HG03196 (cell line): ENCODE measurements at regions not wholly inside any gene's neighbourhood (a gene's known extent, or its start where the extent isn't known, plus 50 kb on each side); places are given as distances from the start of the nearest gene placed in this dataset.
"Not testable (repeated sequence)": the region's sequence is repeated elsewhere in the genome, so short reads cannot be mapped to it uniquely, and the experiment has no call there.

Experiments
- ATAC-seq: cut with Tn5 transposase; IDR thresholded peaks from one replicate; pipeline ENCODE4 v1.9.1; 2021; ENCODE audit not compliant: unreplicated experiment

DNA sequence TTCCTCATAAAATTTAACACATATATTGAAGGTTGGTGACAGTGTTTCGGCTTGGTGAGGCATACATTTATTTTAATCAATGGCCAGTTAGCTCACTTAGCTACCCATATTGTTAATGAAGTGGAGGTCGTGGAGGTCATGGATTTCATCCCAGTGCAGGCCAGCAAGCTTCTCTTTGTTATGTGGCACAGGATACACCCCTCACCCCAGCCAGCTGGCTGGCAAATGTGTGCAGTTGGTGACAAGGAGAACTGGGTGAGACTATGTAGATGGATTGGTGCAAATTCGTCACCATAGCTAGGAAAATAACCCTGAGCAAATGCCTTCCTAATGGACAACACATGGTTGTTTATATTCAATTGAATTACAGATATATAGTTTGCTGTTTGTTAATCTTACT is 50.5 kb upstream of the FOXP2 start:
- no peak for ATAC-seq

DNA sequence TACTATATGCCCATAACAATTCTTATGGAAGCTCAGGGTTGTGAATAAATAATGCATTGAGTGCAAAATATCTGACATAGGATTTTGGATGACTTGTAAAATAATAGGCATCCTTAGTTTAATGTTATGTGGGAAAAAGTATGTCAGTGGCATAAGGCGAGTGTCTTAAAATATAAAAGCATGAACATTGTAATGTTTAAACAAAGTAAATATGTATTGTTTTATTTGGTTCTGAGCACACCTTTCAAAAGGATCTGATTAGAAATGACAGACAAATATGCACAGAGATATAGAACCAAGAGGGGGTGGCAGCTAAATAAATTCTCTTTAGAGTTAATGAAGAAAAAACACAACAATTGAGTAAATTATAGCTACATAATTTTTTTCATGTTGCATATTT is 51.3 kb upstream of the FOXP2 start:
- ATAC-seq, result no peak

DNA sequence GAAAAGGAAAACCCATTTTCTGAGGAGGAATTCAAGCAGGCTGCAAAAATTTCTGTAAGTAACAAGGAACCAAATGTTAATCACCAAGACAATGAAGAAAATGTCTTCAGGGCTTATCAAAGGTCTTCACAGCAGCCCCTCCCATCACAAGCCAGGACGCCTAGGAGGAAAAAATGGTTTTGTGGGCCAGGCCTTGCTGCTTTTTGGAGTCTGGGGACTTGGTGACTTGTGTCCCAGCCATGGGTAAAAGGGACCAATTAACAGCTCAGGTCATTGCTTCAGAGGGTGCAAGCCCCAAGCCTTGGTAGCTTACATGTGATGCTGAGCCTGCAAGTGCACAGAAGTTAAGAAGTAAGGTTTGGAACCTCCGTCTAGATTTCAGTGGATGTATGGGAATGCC is 55.7 kb upstream of the FOXP2 start:
- ATAC-seq, result no peak

DNA sequence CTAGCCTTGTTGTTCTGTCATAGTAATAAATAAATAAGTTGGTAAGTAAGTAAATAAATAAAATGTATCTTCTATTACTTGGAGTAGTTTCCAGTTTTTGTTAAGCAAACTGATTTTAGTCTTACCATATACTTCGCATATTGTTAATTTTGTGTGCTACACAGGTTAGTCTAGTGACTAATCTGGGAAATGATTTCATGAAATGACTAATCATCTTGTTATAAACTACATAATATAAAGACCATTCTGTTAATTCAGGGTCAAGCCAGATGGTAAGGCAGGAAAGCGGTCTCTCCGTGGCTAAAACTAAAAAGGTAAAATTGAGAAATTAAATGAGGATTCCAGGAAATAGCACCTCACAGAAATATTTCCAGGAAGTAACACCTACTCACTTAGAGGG is 58.5 kb upstream of the FOXP2 start:
- no peak for ATAC-seq

DNA sequence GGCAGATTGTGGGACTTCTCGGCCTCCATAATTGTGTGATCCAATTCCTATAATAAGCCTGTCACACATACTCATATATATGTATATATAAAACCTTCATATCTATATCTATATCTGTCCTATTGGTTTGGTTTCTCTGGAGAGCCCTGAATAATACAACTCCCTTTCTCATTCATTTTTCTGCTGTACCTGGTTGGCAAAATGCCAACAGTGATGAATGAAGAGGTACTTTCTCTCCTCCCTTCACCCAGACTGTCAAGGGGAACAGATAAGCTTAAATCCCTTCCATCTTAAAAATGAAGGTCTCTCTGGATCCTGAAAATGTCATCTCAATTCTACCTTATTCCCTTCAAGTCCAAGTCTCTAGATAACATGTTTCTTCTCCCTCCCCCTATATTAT is 60.3 kb upstream of the FOXP2 start:
- no peak for ATAC-seq

DNA sequence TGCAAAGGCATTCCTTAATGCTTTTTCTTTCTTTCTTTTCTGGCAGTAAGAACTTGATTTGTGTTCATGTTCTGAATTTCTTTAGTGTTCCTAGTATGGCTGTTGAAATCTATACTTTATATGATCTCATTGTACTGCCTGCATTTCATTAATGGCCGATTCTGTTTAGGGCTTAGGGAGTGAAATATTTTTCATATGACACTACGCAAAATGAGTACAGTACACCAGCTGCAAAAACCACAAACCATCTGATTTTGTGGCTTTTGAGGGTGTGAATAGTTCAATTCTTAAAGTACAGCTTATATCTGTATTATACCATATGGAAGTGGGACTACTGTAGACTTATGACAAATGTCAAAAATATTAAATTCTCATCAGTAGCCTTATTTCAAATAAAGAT is 69.1 kb upstream of the FOXP2 start:
- ATAC-seq, result no peak

DNA sequence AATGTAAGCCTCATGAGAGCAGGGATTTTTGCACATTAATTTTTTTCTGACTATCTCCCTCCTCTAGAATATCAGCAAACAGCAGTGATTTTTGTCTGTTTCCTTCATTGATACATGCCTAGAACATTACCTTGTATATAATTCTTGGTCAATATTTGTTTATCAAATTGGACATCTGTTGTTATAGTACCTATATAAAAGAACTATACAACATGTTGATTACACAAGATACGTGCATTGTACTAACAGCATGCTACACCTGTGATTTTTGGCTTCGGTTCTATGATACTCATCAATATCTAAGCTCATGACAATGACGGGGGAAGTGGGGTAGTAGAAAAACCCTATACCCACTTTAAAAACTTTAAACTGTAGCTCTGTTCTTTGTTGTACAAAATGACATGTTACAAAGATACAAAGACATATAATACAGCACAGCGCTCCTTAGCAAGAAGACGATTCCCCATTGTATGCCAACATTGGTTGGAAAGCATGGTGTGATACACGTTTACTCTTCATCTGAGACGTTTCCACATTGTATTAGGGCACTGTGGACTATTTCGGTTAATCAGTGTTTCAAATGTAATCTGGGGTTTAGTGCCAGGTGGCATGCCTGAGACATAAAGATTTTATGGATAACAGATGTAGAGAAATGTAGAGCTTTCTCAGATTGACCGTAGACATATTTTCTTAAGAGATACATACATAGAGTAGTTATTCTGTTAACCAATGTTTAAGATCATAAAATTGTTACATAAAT is 70.5 kb upstream of the FOXP2 start:
- ATAC-seq, result no peak

DNA sequence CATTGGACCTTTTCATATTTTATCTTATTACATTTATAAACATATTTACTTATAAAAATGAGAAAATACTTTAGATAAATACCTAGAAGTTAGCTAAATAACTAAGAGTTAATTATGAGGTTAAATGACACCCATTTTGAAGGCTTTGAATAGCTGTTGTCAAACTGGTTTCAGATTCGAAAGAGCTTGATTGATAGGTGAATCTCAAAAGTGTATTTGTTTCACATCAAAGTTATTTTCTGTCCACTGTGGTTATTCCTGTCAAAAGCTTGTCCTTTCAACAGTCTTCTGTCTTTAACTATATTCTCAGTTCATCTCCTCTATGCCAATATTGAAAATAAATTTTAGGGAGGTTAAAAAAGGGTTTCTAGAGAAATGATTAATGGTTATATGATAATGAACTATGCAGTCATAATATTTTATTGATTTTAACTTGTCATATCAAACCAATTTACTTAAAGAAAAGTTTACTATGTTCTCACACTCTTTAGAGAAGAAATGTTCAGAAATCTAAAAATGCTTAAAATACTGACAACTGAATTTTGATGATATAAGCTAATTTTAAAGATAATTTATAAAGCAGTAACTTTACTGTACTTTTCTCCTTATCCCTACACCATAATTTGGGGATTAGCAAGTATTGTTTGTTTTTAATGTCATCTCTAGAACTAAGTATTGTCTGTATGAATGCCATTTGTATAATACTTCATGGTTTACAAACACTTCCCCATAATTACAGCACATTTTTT is 72.0 kb upstream of the FOXP2 start:
- ATAC-seq, result no peak

DNA sequence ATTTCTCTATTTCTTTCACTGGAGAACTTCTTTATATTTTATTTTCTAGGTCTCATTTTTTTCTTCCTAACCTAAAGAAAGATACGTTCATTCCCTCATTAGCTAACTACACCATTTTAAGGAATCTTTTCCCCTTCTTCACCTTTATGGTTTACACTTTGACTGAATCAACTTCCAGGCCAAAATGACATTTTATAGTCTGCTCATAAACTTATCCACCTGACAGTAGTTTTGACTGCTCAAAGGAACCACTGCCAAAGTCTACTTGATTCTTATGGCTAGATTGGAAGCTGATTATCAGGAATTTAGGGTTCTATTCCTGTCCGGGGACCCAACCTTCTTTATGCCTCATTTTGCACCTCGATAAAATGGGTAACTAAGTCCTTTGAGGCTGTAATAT is 73.0 kb upstream of the FOXP2 start:
- ATAC-seq, result no peak

DNA sequence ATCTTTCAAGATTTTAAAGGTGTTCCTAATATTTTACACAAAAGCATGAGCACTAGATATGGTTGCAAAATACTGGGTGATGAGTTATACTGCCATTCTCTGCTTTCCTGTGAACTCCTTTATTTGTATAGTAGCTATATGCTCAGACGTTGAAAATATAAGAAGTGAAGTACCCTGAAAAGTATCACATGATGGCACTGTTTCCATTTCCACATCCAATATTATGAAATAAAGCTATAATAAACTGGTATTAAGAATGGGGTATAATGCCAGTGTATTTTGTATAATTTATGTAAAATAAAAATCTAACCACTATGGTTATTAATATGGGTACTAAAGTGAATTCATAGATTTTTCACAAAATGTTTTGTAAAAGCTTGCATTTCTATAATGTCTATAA is 79.6 kb upstream of the FOXP2 start:
- ATAC-seq, result no peak

DNA sequence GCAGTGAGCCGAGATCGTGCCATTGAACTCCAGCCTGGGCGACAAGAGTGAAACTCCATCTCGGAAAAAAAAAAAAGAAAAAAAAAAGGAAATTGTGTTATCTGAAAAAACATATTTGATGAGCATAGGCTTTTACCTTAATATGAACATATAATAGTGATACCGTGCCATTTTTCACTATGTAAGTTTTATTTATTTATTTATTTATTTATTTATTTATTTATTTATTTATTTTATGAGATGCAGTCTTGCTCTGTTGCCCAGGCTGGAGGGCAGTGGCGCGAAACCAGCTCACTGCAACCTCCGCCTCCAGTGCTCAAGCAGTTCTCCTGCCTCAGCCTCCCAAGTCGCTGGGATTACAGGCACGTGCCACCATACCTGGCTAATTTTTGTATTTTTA is 85.2 kb upstream of the FOXP2 start:
- ATAC-seq, result not testable (repeated sequence)

DNA sequence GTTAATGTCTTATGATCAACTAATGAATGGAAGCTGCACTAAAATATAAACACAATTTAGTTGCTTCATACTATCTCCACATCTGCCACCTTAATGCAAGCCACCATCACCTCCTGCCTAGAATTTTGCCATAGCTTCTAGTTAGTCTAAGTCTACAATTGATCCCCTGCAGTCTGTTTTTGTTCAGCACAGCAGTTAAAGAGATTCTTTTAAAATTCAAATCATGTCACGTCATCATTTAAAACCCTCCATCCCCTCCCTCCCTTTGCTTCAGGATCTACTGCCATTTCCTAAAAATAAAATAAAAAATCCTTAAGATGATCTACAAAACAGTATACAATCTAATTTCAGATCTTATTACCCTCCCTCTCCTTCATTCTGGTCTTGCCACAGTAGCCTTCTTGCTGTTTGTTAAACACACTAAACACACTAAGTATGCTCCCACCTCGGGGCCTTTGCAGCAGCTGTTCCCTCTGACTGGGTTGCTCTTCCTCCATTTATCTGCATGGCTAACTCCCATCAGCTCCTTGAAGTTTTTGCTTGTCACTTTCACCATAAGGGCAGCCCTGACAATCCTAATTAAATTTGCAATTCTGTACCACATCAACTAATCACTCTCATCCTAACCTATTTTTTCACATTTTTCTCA is 97.0 kb upstream of the FOXP2 start:
- no peak for ATAC-seq

DNA sequence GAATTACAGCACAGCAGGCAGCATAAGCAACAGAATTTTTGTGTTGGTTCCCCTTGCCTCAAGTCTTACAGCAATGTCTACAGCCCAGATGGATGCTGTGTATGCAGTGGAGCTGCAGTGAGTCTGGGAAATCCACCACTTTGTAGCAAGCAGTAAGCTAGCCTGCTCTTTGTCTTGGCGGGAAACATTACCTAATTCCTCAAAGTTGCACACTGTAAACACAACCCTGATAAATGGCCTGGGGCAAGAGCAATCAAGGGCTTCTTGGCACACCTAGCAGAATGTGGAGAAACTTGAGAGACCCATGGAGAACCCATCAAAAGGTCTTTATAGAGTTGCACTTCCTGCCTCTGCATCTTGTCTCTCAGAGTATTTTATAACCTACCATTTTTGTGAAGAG is 102.0 kb upstream of the FOXP2 start:
- no peak for ATAC-seq

DNA sequence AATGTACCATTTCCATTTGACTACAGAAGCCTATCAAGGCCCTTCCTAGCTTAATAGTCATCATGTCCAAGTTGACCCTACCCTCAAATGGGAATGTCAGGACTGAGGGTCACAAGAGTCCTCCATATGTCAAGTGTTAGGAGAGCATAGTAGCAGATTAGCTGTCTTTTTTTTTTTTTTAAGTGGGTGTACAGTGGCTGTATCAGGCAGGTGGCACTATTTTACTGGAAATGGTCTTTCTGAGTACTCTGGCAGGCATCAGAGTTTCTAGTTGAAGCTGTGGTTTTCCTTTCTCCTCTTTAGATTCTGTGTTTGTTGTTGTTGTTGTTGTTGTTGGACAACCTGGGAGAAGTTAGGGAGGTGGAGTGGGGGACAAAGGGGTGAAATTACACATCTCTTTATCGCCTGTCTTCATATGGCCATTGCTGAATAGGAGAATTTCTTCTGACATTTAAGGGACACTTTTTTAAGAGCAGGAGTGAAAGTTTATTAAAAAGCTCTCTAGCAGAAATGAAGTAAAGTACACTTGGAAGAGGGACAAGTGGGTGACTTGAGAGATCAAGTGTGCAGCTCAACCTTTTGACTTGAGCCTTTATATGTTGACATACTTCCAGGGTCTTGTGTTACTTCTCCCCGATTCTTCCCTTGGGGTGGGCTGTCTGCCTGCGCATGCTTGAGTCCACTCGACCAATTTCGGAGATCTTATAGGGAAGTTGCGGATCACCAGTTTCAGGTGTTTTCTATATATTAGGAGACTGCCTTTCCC is 104.1 kb upstream of the FOXP2 start:
- ATAC-seq, result no peak

DNA sequence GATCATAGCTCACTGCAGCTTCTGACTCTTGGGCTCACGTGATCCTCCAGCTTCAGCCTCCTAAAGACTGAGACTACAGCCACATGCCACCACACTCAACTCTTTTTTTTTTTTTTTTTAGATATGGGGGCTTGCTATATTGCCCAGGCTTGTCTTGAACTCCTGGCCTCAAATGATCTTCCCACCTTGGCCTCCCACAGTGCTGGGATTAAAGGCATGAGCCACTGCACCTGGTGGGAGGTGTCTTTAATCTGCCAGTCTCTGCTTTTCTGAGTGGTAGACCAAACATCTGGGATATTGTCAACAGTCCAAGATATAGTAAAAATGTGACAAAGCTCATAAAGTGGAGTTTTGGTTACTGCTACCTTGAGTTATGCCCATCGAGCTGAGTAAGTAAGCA is 104.9 kb upstream of the FOXP2 start:
- ATAC-seq, result no peak

DNA sequence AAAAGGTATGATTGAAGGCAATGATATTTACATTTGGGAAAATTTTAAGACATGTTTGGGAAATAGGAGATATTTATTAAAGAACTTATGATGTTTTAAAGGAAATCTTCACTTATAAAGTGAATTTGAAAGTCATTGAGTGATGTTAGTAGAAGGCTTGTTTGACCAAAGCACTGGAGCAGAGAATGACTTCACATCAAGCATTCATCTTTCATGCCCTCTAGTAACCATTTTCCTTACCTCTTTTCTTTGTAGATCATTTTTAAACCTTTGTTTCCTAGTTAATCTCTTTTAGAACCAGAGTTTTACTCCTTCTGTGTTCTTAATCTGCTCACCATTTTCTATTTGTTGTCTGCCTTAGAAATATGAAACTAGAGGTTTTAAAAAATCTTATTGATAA is 111.3 kb upstream of the FOXP2 start:
- no peak for ATAC-seq

DNA sequence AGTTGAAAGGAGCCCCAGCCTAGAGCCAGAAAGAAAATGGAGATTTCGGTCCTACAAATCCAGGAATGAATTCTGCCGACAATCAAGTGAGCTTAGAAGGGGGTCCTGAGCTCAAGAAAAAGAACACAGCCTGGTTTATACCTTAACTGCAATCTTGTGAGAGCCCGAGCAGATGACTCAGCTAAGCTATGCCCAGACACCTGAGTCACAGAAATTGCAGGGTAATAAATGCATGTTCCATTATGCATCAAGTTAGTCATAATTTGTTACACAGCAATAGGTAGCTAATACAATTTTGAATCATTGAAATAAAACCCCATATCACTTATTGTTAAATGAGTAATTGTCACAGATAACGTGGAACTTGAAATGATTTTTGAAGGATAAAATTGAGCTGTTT is 111.8 kb upstream of the FOXP2 start:
- ATAC-seq, result no peak

DNA sequence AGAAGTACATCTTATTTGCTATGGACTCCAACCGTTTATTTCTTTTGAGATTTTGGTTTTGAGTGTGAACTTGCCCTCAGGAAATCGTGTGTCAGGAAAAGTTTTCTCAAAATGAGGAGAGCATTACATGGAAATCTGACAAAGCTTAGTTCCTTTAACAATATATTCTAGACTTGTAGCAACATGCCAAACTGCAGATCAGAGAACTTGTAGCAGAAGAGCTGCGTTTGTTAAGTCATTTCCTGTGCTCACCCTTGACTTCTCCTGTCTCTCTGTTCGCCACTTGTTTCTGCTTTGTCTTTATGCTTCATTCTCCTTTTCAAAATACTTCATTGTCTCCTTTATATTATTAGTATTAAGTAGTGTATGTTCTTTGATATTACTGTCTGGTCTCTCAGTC is 116.6 kb upstream of the FOXP2 start:
- ATAC-seq, result no peak

DNA sequence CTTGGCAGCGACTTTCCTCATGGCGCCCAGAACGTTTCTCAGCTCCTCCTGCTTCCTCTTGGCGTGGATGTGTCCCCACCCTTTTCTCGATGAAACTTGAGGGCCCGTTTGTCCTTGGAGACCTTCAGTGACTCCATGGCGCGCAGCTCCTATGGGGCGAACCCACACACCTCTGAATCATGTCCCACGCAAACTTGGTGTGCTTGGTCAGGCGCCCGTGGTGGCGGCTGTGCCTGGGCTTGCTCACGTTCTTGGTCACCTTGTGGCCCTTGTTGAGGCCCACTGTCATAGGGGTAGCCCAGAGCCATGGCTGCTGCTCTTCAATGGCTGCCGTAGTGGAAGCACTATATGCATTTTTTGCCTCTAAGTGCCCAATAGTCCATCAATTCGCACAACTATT is 117.5 kb upstream of the FOXP2 start:
- no peak for ATAC-seq

DNA sequence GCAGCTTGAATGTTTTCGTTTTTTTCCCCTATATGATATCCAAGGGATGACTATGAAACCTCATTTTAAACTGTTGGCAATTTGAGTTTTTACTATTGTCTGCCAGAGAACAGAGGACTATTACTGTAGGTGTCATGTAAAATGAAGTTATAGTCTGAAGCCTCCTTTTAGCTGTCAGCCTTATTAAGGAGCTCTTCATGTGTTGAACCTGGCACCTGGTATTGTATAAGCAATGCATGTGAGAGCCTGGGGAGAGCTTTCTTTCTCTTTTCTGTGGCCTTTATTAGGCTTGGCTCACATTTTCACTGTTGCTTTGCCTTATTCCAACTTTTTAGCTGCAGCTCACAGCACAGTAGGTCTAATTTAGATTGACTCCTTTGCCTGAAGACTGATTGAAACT is 119.1 kb upstream of the FOXP2 start:
- no peak for ATAC-seq

DNA sequence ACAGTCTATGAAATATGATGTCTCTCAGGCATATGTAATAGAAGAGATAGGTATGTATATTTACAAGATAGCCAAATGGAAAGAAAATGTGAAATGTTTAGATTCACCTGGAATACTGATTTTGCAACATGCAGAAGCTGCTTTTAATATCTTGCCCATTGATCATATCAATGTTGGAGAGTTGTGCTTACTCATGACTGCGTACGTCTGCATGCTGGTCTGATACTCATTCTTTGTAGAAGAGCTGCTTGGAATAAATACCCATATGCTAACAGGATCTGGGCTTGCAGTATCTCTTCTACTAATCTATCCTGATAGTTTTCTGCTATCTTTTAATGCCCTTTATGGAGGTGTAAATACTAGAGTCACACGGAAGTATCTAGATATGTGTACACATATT is 120.6 kb upstream of the FOXP2 start:
- ATAC-seq, result no peak
